Stimulated activated naive CD8-positive, alpha-beta T cell treated with anti-CD3 and anti-CD28 coated beads, Interleukin-15, Interleukin-2, amounts not matched to agents 100 ng/mL and 50 ng/mL, for 24 hours (primary cell): ENCODE measurements at regions not wholly inside any gene's neighbourhood (a gene's known extent, or its start where the extent isn't known, plus 50 kb on each side); places are given as distances from the start of the nearest gene placed in this dataset.

ENCODE experiments used
- H3K27ac Mint-ChIP-seq: one replicate; pipeline ENCODE4 v1.8.0; 2021; ENCODE audit warnings: mild to moderate bottlenecking, mixed read lengths
- H3K27me3 Mint-ChIP-seq: one replicate; pipeline ENCODE4 v1.8.0; 2021; ENCODE audit warnings: mixed read lengths
- H3K36me3 Mint-ChIP-seq: one replicate; pipeline ENCODE4 v1.8.0; 2021; ENCODE audit warnings: low read depth, mixed read lengths
- H3K4me1 Mint-ChIP-seq: one replicate; pipeline ENCODE4 v1.8.0; 2021; ENCODE audit warnings: low read depth, mixed read lengths
- H3K4me3 Mint-ChIP-seq: one replicate; pipeline ENCODE4 v1.8.0; 2021; ENCODE audit warnings: mild to moderate bottlenecking, mixed read lengths
- H3K9me3 Mint-ChIP-seq: one replicate; pipeline ENCODE4 v1.8.0; 2021; ENCODE audit warnings: mixed read lengths

GRCh38 chr5:98588215-98588614 lies 185.2 kb upstream of the RGMB start:
- H3K27ac Mint-ChIP-seq, result no peak overlapping the region
- peaks cover 3% of the 10 kb centered on the region for H3K9me3 Mint-ChIP-seq
- no peaks in the 10 kb centered on the region for H3K36me3 Mint-ChIP-seq
- H3K4me1 Mint-ChIP-seq, result no peaks in the 10 kb centered on the region
- peaks cover 7% of the 10 kb centered on the region for H3K27me3 Mint-ChIP-seq
- H3K4me3 Mint-ChIP-seq, result no peak overlapping the region

DNA sequence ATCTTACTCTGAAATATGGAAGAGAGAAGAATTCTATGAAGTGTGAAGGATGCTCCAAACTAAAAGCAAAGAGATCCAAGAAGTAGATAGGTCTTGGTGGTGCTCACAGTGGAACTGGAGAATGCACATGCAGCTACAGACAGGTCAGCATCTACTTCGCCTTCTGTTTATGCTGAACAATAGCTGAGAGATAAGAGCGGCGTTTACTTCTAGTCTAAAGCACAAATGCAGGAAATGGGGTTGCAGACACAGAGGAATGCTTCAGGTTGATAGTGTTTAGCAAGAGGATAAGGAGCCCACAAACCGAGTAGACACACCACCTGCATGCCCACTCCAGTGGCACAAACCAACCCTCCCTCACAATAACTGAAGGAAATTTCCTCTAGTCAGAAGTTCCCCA lies 180.0 kb upstream of the RGMB start:
- Mint-ChIP-seq H3K4me3 (no peak overlapping the region), H3K36me3 (no peaks in the 10 kb centered on the region), H3K4me1 (no peaks in the 10 kb centered on the region), H3K9me3 (peaks cover 3% of the 10 kb centered on the region), H3K27ac (no peak overlapping the region), H3K27me3 (peaks cover 4% of the 10 kb centered on the region)

DNA sequence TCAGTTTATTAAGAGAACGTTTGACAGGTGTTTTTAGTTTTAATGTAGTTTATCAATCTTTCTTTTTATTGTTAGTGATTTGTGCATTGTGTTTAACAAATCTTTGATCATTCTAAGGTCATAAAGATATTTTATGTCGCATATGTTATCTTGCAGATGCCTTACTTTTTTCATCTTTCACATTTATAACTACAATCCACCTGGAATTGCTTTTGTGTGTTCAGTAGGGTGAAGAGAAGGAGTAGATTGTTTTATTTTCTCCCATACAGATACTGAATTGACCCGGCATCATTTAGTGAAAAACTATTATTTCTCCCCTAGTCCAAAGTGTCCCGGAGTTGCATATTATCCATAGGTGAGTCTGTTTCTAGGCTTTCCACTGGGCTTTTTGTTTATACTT lies 179.4 kb upstream of the RGMB start:
- Mint-ChIP-seq H3K4me3 (no peak overlapping the region), H3K27me3 (peaks cover 4% of the 10 kb centered on the region), H3K9me3 (peaks cover 3% of the 10 kb centered on the region), H3K4me1 (no peaks in the 10 kb centered on the region), H3K36me3 (no peaks in the 10 kb centered on the region), H3K27ac (no peak overlapping the region)

DNA sequence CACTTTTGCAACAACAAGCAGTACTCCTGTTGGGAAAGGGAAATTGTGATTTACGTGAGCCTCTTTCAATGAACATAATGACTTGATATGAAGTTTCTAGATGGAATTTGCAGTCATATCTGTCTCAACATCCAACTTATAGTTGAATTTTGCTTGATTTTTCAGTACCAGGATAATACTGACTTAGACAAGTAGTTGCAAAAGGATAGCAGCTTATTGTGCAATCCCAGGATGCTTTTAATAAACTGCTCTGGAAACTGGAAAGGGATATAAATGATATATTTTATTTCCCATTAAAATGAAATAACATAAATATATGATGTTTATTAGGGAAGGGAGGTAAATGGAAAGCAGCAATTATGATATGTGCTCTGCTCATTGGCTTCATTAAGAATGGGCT lies 174.4 kb upstream of the RGMB start:
- Mint-ChIP-seq H3K27me3 (no peaks in the 10 kb centered on the region), H3K36me3 (no peaks in the 10 kb centered on the region), H3K4me1 (no peaks in the 10 kb centered on the region), H3K27ac (no peak overlapping the region), H3K9me3 (no peaks in the 10 kb centered on the region), H3K4me3 (no peak overlapping the region)

DNA sequence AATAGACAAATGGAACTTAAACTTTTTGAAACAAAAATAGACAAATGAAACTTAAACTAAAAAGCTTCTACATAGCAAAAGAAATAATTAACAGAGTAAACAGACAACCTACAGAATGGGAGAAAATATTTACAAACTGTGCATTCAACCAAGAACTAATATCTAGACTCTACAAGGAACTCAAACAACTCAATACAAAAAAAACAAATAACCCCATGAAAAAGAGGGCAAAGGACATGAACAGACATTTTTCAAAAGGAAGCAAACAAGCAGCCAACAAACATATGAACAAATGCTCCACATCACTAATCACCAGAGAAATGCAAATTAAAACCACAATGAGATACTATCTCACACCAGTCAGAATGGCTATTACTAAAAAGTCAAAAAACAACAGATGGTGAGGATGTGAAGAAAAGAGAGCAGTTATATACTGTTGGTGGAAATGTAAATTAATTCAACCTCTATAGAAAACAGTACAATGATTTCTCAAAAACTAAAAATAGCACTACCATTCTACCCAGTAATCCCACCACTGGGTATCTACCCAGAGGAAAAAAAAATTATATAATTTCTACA lies 170.8 kb upstream of the RGMB start:
- Mint-ChIP-seq H3K4me3 (no peak overlapping the region), H3K4me1 (no peaks in the 10 kb centered on the region)

GRCh38 chr5:98603456-98603855 lies 170.0 kb upstream of the RGMB start:
- H3K36me3 Mint-ChIP-seq, result no peaks in the 10 kb centered on the region
- no peaks in the 10 kb centered on the region for H3K27me3 Mint-ChIP-seq
- no peaks in the 10 kb centered on the region for H3K9me3 Mint-ChIP-seq
- no peak overlapping the region for H3K4me3 Mint-ChIP-seq
- H3K27ac Mint-ChIP-seq, result no peak overlapping the region
- H3K4me1 Mint-ChIP-seq, result no peaks in the 10 kb centered on the region

More for the DNA sequence above, 170.8 kb upstream of the RGMB start:
- H3K9me3 Mint-ChIP-seq, result no peaks in the 10 kb centered on the region
- no peaks in the 10 kb centered on the region for H3K36me3 Mint-ChIP-seq
- no peak overlapping the region for H3K27ac Mint-ChIP-seq
- no peaks in the 10 kb centered on the region for H3K27me3 Mint-ChIP-seq

GRCh38 chr5:98604301-98604700 lies 169.2 kb upstream of the RGMB start:
- Mint-ChIP-seq H3K27me3 (no peaks in the 10 kb centered on the region), H3K9me3 (no peaks in the 10 kb centered on the region), H3K4me1 (no peaks in the 10 kb centered on the region), H3K27ac (no peak overlapping the region), H3K4me3 (no peak overlapping the region), H3K36me3 (no peaks in the 10 kb centered on the region)

GRCh38 chr5:98604721-98605425 lies 168.6 kb upstream of the RGMB start:
- no peak overlapping the region for H3K27ac Mint-ChIP-seq
- H3K36me3 Mint-ChIP-seq, result no peaks in the 10 kb centered on the region
- H3K27me3 Mint-ChIP-seq, result no peaks in the 10 kb centered on the region
- H3K4me3 Mint-ChIP-seq, result no peak overlapping the region
- H3K9me3 Mint-ChIP-seq, result no peaks in the 10 kb centered on the region
- H3K4me1 Mint-ChIP-seq, result no peaks in the 10 kb centered on the region

- Mint-ChIP-seq H3K9me3 (no peaks in the 10 kb centered on the region), H3K27me3 (no peaks in the 10 kb centered on the region), H3K4me1 (no peaks in the 10 kb centered on the region), H3K4me3 (no peak overlapping the region), H3K27ac (no peak overlapping the region), H3K36me3 (no peaks in the 10 kb centered on the region)
These were observed 168.0 kb upstream of the RGMB start for GRCh38 chr5:98605426-98605825.

- H3K9me3 Mint-ChIP-seq, result no peaks in the 10 kb centered on the region
- H3K4me1 Mint-ChIP-seq, result no peaks in the 10 kb centered on the region
- H3K4me3 Mint-ChIP-seq, result no peak overlapping the region
- H3K36me3 Mint-ChIP-seq, result no peaks in the 10 kb centered on the region
- H3K27me3 Mint-ChIP-seq, result no peaks in the 10 kb centered on the region
- H3K27ac Mint-ChIP-seq, result no peak overlapping the region
These were observed 166.5 kb upstream of the RGMB start for GRCh38 chr5:98606961-98607360.

DNA sequence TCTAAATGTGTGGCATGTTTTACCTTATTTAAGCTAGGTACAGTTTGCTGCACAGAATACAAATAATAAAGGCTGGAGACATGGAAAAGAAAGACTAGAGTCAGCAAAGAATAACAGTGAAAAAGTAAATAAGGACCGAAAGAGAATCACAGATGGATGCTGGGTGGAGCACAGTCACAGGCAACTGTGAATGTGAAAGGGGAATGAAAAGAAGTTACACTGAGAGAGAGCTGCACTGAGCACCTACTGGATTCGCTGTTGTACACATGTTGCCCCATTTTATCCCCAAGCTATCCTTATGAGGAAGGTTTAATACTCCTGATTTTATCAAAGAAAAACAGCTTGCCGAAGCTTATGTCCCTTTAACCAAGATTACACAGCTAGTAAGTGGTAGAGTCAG lies 165.4 kb upstream of the RGMB start:
- Mint-ChIP-seq H3K27me3 (no peaks in the 10 kb centered on the region), H3K27ac (no peak overlapping the region), H3K4me1 (no peaks in the 10 kb centered on the region), H3K4me3 (no peak overlapping the region), H3K36me3 (no peaks in the 10 kb centered on the region), H3K9me3 (no peaks in the 10 kb centered on the region)

- Mint-ChIP-seq H3K27ac (no peak overlapping the region), H3K27me3 (no peaks in the 10 kb centered on the region), H3K4me3 (no peak overlapping the region), H3K4me1 (no peaks in the 10 kb centered on the region), H3K36me3 (no peaks in the 10 kb centered on the region), H3K9me3 (no peaks in the 10 kb centered on the region)
These were observed 159.1 kb upstream of the RGMB start for GRCh38 chr5:98614341-98614740.

GRCh38 chr5:98621821-98622220 lies 151.6 kb upstream of the RGMB start:
- H3K4me1 Mint-ChIP-seq, result no peaks in the 10 kb centered on the region
- H3K4me3 Mint-ChIP-seq, result no peak overlapping the region
- H3K27ac Mint-ChIP-seq, result no peak overlapping the region
- H3K9me3 Mint-ChIP-seq, result no peaks in the 10 kb centered on the region
- H3K27me3 Mint-ChIP-seq, result peaks cover 4% of the 10 kb centered on the region
- H3K36me3 Mint-ChIP-seq, result no peaks in the 10 kb centered on the region

GRCh38 chr5:98624145-98624880 lies 149.2 kb upstream of the RGMB start:
- H3K9me3 Mint-ChIP-seq, result no peaks in the 10 kb centered on the region
- H3K27me3 Mint-ChIP-seq, result peaks cover 4% of the 10 kb centered on the region
- no peak overlapping the region for H3K27ac Mint-ChIP-seq
- no peaks in the 10 kb centered on the region for H3K4me1 Mint-ChIP-seq
- no peak overlapping the region for H3K4me3 Mint-ChIP-seq
- no peaks in the 10 kb centered on the region for H3K36me3 Mint-ChIP-seq

DNA sequence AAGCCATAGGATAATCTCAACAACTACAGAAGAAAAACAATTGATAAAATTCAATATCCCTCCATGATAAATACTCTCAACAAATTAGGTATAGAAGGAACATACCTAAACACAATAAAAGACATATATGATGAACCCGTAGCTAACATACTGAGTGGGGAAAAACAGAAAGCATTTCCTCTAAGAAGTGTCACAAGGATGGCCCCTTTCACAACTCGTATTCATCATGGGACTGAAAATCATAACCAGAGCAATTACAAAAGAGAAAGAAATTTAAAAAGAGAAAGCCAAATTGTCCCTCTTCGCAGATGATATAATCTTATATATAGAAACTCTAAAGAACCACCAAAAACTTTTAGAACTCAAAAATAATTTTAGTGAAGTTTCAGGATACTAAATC lies 146.3 kb upstream of the RGMB start:
- Mint-ChIP-seq H3K36me3 (no peaks in the 10 kb centered on the region), H3K27me3 (peaks cover 4% of the 10 kb centered on the region), H3K4me1 (no peaks in the 10 kb centered on the region), H3K9me3 (no peaks in the 10 kb centered on the region), H3K27ac (no peak overlapping the region), H3K4me3 (no peak overlapping the region)
